Activated CD8-positive, alpha-beta memory T cell treated with anti-CD3 and anti-CD28 coated beads, Interleukin-2, amount 50 U/mL, for 4 hours (primary cell): ENCODE measurements at regions not wholly inside any gene's neighbourhood (a gene's known extent, or its start where the extent isn't known, plus 50 kb on each side); places are given as distances from the start of the nearest gene placed in this dataset.
"Not testable (repeated sequence)": the region's sequence is repeated elsewhere in the genome, so short reads cannot be mapped to it uniquely, and the experiment has no call there.

Source experiments
- DNase-seq: peaks from one replicate; pipeline ENCODE4 v3.0.0-alpha.2; 2020

DNA sequence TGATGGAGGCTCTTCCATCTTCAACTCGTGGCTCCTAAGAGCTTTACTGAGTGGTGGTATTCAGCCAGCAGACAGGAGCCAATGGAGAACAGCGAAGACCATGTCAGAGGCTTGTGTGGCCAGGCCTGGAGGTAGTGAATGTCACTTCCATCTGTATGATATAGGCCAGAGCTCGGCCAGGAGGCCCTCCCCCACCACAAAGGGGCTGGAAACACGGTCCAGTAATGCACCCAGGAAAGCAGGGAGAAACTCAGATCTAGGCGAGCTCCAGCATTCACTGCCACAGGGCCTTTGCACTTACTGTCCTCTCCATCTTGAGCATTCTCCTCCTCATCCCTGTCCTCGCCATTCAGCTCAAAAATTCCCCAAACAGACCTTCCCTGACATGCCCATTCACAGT is 555.3 kb upstream of the C16orf82 start:
- no peak for DNase-seq

DNA sequence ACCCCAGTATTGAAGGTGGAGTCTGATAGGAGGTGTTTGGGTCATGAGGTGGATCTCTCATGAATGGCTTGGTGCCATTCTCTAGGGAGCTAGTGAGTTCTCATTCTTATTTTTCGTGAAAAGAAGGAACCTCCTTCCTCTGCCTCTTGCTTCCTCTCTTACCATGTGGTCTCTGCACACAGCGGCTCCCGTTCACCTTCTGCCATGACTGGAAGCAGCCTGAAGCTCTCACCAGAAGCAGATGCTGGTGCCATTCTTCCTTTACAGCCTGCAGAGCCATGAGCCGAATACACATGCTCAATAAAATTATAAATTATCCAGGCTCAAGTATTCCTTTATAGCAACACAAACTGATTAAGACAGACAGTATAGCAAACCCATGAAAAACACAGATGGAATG is 545.1 kb upstream of the C16orf82 start:
- DNase-seq, result no peak

DNA sequence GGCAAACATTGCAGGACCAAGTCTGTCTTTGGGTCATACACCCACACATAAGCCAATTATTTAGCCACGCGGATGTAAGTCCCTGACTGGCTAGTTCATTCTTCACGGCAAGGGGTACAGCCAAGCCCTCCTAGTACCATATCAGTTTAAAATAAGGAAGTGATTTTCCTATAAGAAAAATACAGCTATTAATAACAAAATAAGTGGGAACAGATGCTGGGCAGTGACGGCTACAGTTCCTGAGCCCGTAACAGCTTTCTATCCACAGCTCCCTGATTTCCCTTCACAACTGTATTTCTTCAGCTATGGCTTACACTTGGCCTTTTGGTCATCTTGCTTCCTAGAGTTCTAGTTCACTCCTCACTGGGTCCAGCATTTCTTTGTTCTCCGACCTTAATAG is 542.4 kb upstream of the C16orf82 start:
- DNase-seq, result no peak

DNA sequence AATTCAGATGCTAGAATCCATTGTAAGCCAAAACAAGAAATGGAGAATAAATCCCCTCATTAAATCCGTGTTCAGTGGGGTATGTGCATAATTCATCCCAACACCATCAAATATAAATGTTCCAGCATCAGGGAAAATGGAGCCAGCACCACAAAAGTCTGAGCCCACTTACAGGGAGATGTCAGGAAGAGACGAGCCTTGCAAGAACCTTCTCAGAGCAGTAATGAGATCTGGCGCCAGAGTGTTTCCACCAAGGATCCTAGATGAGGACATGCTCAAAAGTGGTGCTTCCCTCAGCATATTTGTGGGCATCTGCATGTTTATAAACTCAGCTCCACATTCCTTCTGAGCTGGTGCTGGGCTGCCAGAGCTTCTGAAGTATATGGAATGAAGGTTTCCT is 541.9 kb upstream of the C16orf82 start:
- DNase-seq, result no peak

DNA sequence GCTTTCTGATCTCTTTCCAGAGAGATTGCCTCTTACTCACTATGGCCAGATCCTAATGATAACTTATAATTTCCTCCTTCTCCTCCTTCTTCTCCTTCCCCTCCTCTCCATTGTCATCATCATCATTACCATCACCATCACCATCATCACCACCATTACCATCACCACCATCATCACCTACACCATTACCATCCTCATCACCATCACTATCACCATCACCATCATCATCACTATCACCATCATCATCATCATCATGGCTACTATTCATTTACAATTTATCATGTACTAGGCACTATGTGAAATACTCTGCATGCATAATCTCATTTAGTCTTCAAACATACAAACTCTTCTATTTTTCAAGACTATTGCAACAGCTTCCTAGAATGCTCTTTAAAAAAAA is 540.9 kb upstream of the C16orf82 start:
- DNase-seq, result no peak

DNA sequence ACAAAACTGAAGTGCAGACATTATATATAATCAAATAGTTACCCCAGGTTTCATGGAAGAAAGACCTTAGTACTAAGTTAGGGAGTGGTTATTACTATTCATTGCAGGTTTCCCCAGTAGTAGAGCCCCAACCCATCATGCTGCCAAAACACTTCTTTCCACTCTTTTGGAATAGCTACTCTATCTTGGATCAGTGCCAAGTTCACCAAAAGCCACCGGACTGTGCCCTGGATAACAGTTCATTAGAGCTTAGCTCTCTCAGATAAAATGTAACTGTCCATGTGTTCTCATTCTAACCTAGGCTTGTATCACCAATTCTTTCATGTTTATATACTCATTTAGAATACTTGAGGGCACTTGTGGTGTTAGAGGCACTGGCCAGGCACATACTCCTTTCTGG is 540.1 kb upstream of the C16orf82 start:
- DNase-seq, result no peak

DNA sequence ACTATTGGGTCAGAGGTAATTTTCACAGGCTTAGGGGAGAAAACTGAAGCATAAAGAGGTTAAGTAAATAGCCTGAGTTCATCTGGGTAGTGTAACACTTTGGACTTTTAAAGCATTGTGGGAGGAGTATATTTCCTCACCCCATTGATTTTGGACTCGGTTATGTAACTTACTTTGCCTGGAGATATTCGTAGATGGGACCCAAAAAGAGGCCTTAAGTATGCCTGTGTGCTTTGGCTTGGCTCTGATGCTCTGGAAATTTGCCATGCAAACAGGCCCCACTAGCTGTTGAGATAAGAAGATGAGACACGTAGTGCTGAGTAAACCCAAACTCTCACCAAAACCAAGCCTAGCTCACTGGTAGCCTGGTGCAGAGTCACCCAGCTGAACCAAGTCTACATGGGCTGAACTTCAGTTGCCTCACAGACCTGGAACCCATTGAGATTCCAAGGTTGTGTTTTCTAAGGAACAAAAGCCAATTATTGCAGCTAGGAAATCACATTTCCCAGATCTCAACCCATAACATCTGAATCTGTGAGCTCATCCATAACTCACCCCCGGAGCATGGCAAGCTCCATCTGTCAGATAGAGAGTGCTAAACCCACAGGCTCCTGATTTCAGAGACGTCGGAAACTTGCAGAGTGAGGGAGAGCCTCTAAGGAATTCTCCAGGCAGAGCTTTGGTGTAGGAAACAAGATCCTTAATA is 536.0 kb upstream of the C16orf82 start:
- DNase-seq, result no peak

DNA sequence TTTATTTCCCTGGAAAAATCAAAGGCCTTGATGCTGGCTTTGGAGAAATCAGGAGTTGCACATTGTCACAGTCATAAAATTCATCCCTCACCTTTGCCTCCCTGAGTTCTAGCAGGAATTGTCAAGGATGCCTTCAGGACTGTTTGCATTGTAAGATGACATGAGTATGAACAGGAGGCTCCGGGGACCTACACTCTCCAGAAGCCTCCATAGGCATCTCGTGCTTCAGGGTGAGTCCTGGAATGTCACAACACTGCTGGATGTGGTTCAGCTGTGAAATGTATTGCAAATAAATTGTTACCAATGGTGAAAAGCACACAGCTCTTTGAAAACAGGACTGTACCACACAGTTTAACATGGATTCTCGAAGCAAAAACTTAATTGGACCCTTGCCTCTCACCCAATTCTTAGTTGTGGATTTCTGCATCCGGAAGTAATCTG is 535.4 kb upstream of the C16orf82 start:
- DNase-seq, result no peak

DNA sequence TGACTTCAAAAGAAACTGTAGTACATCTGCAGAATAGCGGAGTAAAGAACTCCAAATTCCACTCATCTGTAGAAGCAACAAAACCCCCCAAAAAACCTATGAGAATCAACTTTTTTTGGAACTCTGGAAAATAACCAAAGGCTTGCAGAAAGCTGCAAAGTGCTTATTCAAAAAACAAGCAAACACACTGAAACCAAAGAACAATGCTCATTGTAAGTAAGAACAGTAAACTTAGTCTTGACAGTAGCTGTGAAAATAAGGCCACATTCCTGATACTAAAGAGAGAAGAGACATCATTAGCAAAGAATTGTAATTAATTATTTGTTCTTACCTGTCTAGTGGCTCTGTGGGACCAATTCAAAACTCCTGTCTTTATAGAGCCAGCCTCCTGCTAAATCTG is 534.3 kb upstream of the C16orf82 start:
- DNase-seq, result no peak

DNA sequence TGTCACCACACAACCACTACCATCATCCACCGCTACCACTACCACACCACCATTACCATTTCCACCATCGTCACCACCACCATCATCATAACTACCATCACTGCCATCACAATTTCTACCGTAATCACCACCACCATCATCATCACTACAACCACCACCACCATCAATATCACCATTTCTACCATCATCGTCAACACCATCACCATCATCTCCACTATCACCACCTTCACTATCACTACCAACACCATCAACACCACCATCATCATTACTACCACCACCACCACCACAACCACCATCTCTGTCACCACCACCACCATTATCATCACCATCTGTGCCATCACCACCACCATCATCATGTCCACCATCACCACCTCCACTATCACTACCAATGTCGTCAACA is 524.5 kb upstream of the C16orf82 start:
- no peak for DNase-seq

DNA sequence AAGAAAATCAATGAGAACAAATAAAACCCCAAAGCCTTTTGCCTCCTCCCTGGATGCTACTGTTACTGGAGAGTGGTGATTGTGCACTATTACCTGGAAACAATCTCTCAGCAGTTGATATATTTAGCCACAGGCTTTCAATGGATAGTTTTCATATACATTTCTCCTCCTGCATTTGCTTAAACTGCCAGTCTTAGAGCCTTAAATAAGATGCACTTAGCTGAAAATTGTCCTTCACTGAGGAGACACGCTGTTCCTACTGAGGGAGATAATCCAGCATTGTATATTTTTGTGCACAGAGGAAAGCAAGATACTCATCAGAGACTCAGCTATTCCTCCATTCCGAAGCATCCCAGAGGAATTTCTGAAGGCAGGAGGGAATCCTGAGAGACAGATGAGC is 520.2 kb upstream of the C16orf82 start:
- no peak for DNase-seq

DNA sequence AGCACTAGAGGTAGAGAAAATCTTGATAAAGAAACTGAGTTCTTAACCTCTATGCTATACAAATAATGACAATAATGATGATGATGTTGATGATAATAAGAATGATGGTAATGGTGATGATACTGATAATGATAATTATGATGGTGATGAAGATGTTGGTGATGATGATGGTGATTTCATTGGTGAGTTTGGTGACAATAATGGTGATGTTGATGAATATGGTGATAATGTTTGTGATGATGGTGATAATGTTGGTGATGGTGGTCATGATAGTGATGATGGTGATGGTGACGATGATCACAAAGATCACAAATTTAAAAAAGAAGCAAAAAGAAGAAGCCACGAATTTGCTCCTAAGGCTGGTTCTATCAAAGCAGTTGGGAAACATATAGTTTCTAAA is 519.0 kb upstream of the C16orf82 start:
- no peak for DNase-seq

DNA sequence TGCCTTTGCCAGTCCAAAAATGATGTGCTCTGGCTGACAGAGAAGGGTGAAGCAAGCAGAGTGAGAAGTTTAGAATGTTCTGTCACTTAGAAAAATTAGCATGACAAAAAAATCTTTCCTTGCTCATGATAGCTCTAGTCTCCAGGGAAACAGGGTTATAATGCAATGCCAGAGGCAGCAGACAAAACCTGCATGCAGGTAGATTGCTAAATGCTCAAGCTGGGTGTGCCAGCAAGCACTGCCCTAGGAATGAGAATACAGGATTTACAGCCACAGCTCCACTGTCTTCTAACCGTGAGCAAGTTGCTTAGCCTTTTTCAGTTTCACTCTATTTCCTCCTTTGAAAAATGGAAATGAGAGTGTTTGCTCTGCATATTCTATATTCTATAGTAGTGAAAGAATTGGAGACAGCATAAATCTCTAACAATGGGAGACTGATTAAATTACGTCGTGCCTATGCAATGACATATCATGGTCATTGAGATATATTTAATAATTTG is 516.6 kb upstream of the C16orf82 start:
- no peak for DNase-seq

DNA sequence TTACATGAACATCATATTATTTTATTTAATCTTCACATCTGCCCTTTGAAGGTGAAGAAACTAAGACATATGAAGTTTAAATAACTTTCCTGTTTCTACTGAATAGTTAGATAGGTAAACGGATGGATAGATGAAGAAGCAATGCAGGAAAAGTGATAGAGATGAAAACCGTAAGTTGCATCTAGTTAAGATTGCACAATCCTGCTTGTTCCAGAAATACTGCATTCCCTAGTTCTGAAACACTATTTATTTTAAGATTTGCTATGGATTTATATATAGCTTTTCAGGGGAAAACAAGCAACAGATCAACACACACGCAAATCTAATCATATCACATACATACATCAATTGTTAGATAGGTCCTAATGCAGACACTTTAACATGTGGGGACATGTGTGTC is 512.7 kb upstream of the C16orf82 start:
- DNase-seq, result no peak

DNA sequence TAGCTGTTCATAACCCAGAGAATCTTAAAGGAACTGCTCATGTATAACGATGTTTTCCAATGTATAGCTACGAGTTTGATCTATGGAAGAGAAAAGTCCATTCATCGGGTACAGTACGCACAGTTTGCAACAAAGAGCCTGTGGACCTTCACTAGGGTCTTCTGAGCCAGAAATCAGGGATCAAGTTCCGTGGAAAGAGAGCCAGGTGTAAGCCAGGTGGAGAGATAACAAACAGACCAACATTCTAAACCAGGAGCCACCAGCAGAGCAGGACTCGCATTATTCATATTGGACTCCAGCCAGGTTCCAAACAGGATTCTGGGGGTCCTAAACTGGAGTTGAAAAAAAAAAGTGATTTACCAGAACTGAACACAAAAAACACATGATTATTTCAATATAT is 505.4 kb upstream of the C16orf82 start:
- no peak for DNase-seq

DNA sequence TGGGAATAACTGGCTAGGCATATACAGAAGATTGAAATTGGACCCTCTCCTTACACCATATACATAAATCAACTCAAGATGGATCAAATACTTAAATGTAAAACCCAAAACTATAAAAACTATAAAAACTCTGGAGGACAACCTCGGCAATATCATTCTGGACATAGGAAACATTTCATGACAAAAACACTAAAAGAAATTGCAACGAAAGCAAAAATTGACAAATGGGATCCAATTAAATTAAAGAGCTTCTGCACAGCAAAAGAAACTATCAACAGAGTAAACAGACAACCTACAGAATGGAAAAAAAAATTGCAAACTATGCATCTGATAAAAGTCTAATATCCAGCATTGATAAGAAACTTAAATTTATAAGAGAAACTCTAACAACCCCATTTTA is 503.7 kb upstream of the C16orf82 start:
- DNase-seq, result no peak

DNA sequence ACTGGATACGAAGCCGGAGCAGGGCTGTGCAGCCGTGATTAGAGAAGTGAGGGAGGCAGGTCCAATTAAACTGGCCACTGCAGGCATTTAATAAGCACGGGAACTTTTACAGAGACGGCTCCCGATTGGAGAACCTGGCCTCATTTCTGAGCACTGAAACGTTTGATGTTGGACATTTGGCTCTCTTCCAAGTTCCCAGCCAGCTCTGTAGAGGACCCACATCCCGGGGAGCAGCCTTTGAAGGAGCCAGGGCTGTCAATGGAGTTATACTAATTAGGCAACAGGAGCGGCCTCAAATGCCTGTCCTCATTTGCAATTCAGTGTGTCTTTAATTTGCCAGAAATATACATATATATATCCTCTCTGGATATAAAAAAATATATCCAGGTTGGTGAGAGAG is 499.4 kb upstream of the C16orf82 start:
- DNase-seq, result no peak

DNA sequence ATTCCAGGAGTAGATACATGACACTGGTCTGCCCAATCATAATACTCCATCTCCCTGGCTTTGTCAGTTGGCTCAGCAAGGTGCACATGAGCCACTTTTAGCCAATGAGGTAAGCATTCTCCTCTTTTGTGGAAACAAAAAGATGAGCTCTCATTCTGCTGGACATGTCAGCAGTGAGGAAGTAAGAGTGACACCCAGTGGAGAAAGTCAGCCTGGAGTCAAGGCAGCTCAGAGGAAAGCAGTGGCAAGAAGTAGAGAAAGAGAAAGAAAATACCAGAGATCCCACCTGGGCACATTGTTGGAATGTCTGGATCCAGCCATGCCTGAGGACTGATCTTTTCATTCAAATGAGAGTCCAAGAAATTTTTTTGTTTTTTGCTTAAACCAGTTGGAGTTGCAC is 496.9 kb upstream of the C16orf82 start:
- DNase-seq, result no peak

DNA sequence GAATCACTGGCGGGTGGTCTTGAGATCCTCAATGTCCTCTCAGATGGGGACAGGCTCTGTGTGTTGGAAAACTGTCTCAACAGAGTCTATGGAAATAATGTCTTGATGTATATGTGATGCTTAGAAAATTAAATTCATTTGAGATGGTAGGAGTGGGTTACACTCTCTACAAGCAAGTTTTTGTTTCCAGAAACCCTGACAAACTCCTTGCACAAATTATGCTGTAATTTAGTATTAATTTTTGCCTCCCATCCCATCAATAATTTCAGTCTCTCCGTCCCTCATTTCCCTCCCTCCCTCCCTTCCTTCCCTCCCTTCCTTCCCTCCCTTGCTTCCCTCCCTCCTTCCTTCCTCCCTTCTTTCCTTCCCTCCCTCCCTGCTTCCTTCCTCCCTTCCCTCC is 488.0 kb upstream of the C16orf82 start:
- no peak for DNase-seq

DNA sequence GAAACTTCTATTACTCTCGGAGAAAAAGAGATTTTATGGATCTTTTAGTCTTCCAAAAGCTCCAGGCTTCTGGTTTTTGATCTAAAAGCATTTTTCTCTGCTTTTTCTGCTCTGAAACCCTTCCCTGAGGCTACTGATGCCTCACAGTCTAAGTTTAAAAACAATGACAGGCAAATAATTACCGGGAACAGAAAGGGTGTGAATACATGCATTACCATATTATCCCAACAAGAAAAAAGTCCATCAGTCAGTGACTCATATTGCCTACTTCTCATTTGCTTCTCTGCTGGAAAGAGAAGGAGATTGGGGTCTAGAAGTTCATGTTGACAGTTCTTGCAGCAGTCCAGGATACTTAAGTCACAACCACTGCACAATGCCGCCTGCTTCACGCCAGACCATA is 482.9 kb upstream of the C16orf82 start:
- no peak for DNase-seq

DNA sequence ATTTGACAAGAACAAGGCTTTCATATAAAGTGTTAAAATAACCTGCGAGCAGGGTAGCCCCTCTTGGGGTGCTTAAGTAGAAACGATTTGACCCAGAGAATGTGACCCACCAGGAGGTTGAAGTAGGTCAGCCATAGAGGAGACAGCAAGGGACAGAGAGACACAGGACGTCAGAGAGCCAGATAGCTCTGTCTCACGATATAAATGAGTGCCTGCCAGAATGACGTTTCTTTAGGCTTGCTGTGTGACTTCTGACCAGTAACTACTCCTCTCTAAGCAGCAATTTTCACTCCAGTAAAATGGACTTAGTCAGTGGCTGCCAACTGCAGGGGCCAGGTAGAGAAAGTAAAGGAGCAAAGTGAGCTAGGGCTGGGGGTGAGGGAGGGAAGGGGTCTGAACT is 473.0 kb upstream of the C16orf82 start:
- no peak for DNase-seq

DNA sequence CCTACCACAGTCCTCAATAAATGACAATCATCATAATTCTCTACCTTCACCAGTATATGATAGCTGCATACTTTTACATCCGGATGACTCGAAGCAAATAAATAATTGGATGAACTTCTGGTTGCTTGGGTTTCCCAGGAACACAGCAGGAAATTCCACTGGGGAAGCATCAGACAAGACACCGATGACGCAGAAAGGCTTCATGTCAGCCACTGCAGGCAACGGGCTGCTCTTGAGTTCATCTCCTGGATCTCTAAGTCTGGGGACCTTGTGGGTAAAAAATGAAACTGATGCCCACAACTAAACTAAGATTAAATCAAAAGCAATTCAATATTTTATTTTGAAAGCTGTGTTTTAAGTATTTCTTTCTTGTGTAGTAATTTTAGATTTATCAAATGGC is 472.1 kb upstream of the C16orf82 start:
- no peak for DNase-seq

DNA sequence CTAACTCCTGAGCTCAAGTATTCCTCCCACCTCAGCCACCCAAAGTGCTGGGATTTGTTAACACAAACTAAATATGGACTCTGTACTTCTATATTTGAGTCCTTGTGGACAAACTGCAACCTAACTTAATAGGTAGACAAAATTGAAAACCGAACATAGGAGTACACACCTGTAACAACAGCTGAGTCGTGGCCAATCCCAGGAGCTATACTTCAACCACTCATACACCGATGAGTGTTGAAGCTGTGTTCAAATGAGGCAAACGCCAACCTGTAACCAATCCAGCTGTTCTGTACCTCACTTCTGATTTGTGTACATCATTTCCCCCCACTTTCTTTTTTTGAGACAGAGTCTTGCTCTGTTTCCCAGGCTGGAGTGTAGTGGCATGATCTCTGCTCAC is 471.5 kb upstream of the C16orf82 start:
- no peak for DNase-seq

DNA sequence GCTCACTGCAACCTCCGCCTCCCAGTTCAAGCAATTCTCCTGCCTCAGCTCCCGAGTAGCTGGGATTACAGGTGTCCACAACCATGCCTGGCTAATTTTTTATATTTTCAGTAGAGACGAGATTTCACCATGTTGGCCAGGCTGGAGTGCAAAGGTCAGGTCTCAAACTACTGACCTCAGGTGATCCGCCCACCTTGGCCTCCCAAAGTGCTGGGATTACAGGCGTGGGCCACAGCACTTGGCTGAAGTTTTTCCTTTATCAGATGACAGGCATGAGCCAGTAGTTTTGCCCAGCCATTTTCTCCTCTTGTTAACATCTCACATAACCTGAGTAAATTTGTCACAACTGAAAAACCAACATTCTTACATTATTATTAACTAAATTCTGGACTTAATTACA is 470.7 kb upstream of the C16orf82 start:
- DNase-seq, result not testable (repeated sequence)

DNA sequence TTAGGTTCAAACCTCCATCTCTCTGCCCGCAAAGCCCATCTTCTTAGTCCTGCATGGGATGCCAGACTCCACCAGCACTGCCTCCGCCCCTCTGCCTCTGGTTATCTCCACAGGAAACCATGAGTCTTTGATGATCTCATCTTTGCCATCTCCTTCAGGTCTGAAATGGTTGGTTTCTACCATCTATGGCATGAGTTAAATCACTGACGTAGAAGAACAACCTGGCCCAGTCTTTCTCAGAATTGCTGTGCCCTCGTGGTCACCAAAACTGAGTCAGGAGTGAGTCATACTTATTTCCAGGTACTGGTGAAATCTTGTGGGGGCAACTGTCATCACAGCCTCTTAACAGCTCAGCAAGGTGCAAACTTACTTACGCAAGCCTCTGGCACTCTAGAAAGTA is 468.7 kb upstream of the C16orf82 start:
- peak; percentile 38 for DNase-seq
